ENCODE measurements at regions not wholly inside any gene's neighbourhood (a gene's known extent, or its start where the extent isn't known, plus 50 kb on each side); places are given as distances from the start of the nearest gene placed in this dataset.

- TF ChIP-seq MAX (CRISPR knock-in tag; IDR thresholded peaks at IDR 0.05) (no peak), TCF7L2 (IDR thresholded peaks at IDR 0.05; ENCODE audit: low read depth, low read length) (no peak), E2F6 (IDR thresholded peaks at IDR 0.05; ENCODE audit: borderline replicate concordance in 1 of 2, extremely low read depth in 1 of 2, insufficient read depth in 1 of 2, insufficient read length in 1 of 2, low read depth in 1 of 2, low read length in 1 of 2, poor library complexity in 1 of 2, severe bottlenecking in 1 of 2) (no peak), ZBTB7A (IDR thresholded peaks at IDR 0.05; ENCODE audit: borderline replicate concordance, control insufficient read depth, low read depth, low read length) (no peak)
These were observed 209.9 kb downstream of the PARM1 start for GRCh38 chr4:75142850-75143249.
